Urinary bladder (tissue), 3 donors: ENCODE measurements at regions not wholly inside any gene's neighbourhood (a gene's known extent, or its start where the extent isn't known, plus 50 kb on each side); places are given as distances from the start of the nearest gene placed in this dataset.

Source experiments
- DNase-seq: peaks from one replicate; pipeline ENCODE4 v3.0.0-alpha.2; 2015; ENCODE audit errors: extremely low spot score
- H3K27ac ChIP-seq: one replicate; pipeline ENCODE4 v1.5.1; 2013; ENCODE audit warnings: low read depth, mild to moderate bottlenecking, moderate library complexity
- H3K36me3 ChIP-seq: one replicate; pipeline ENCODE4 v1.6.1; 2013; ENCODE audit warnings: mild to moderate bottlenecking, moderate library complexity; ENCODE audit not compliant: insufficient read depth
- H3K4me1 ChIP-seq: one replicate; pipeline ENCODE4 v1.6.1; 2013; ENCODE audit warnings: mild to moderate bottlenecking, moderate library complexity; ENCODE audit not compliant: insufficient read depth
- H3K4me3 ChIP-seq: one replicate; pipeline ENCODE4 v1.5.1; 2013; ENCODE audit warnings: low read depth, low read length
- WGBS: extraction: QIAGEN DNeasy Blood & Tissue Kit; methylation state at CpG from one replicate; pipeline ENCODE4 v1.1.7; 2013; 5-methylcytosine and 5-hydroxymethylcytosine counted together
- donor health status: healthy with polysubstance abuse.
- donor health status: healthy.

DNA sequence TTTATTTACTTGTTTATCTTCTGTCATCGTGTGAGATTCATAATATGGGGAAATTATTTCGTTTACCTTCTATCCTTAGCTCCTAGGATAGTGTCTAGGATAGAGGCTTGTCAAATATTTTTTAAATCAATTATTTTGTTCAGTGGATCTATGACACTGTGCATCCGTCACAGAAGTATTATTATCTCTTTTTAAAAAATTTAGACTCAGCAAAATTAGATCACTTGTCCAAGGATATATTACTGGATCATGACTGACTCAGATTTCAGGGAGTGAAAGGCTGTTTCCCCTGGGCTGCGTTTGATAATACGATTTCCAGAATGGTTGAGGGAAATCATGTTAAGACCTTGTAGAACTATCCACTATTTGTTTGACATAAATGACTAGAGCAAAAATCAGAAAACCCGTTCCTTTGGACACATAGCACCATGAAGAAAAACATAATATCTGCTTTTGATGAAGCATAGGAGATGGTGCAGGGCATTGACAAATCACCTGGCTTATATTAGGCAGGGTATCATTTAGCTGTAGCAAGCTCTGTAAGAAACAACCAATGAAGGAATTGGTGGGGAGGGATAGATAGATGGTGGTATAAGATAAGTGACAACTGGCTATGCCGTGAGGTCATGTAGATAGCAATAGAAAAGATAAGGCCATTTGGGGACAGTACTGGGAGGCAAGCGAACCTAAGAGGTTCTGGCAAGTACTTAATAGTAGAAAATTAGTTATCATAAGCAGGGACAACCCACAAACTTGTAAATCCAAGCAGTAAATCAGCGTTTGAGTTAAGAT lies 465.2 kb upstream of the MAN1A1 start:
- Histone ChIP-seq H3K4me1 (no peaks in the 10 kb centered on the region), H3K4me3 (no peak overlapping the region), H3K36me3 (no peaks in the 10 kb centered on the region), H3K27ac (no peak overlapping the region)
- WGBS = 84% methylated on average over 9 of the region's 9 CpGs
- no peak for DNase-seq

DNA sequence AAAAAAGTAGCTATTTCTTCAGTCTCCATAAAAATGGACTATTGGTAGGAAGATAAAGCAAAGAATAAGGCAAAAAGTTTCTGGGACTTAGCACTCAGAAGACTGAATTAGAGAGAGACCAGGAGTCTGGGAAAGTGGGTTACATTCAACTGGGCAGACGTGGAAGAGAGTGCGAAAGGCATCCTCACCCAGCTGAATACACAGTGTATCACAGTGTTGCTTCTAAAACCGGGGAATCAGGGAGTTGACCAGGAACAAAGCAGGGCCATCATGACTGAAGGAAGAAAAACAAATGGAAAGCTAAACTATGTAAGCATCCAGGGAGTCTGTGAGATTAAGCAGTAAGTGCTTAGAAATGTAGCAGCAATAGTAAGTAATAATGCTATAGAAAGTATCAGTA lies 452.9 kb upstream of the MAN1A1 start:
- Histone ChIP-seq H3K4me1 (no peaks in the 10 kb centered on the region), H3K36me3 (no peaks in the 10 kb centered on the region), H3K4me3 (no peak overlapping the region), H3K27ac (no peak overlapping the region)
- DNase-seq = no peak
- 79% methylated on average over 3 of the region's 3 CpGs for WGBS

DNA sequence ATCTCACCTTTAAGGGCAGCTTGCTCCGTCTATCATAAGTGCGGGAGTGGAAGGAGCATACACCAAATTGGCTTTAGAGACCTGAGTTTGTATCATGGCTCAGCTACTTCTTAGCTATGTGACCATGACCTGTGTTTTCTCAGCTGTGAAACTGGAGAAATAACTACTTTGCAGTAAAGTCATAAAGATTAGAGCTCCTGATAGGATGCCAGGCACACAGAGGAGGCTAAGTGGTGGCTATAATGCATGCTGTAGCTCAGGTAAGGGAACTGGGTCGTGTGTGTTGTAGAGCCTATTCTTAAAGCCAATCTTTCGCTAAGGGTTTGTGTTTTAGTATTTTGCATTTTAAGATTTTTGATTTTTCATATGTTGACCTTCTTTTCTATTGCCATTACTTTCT lies 451.5 kb upstream of the MAN1A1 start:
- Histone ChIP-seq H3K27ac (no peak overlapping the region), H3K4me3 (no peak overlapping the region), H3K36me3 (no peaks in the 10 kb centered on the region), H3K4me1 (no peaks in the 10 kb centered on the region)
- no peak for DNase-seq
- 85% methylated on average over 4 of the region's 4 CpGs for WGBS

DNA sequence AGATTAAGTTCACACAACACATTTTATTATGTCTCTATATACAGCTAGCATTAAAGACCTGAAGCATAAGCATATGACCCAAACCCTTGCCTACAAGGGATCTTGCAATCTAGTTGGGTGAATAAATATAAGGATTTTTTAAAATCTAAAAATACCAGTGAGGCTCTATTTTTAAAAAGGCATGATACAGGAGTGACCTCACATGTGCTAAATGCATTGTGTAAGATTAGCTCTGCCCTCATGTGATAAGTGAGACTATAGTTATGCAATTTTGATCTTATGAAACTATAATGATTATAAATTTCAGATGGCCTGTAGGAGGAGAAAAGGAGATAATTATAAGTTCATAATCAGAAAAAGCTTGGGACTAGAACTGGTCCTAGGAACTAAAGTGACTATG lies 451.0 kb upstream of the MAN1A1 start:
- H3K27ac ChIP-seq = no peak overlapping the region
- no peaks in the 10 kb centered on the region for H3K36me3 ChIP-seq
- H3K4me1 ChIP-seq = no peaks in the 10 kb centered on the region
- no peak for DNase-seq
- H3K4me3 ChIP-seq = no peak overlapping the region

GRCh38 chr6:119799596-119800509 lies 450.3 kb upstream of the MAN1A1 start:
- no peak overlapping the region for H3K4me3 ChIP-seq
- H3K27ac ChIP-seq = no peak overlapping the region
- no peak for DNase-seq
- no peaks in the 10 kb centered on the region for H3K36me3 ChIP-seq
- 61% methylated on average over 5 of the region's 5 CpGs for WGBS
- H3K4me1 ChIP-seq = no peaks in the 10 kb centered on the region

DNA sequence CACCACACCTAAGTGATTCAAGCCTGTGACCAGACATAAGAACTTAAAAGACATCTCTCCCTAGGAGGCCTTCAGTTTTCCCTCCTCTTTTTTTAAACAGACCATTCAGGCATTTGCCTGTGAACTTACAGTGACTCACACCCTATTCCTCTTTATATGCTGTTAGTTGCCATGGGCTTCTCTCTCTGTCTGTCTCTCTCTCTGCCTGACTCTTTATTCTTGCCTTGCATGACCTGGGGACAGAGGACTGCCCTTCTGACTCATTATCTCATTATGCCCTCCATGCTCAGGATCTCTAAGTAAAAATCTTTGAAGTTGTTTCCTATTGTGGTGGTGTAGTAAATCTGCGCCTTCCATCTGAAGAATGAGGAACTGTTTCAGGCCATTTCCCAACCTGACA lies 442.2 kb upstream of the MAN1A1 start:
- no peak overlapping the region for H3K4me3 ChIP-seq
- no peak for DNase-seq
- no peaks in the 10 kb centered on the region for H3K36me3 ChIP-seq
- WGBS = 93% methylated on average over 1 of the region's 1 CpG
- no peaks in the 10 kb centered on the region for H3K4me1 ChIP-seq
- H3K27ac ChIP-seq = no peak overlapping the region

GRCh38 chr6:119781365-119781764 lies 431.8 kb upstream of the MAN1A1 start:
- no peaks in the 10 kb centered on the region for H3K36me3 ChIP-seq
- no peak overlapping the region for H3K27ac ChIP-seq
- H3K4me1 ChIP-seq = no peaks in the 10 kb centered on the region
- 91% methylated on average over 6 of the region's 6 CpGs for WGBS
- H3K4me3 ChIP-seq = no peak overlapping the region
- no peak for DNase-seq

DNA sequence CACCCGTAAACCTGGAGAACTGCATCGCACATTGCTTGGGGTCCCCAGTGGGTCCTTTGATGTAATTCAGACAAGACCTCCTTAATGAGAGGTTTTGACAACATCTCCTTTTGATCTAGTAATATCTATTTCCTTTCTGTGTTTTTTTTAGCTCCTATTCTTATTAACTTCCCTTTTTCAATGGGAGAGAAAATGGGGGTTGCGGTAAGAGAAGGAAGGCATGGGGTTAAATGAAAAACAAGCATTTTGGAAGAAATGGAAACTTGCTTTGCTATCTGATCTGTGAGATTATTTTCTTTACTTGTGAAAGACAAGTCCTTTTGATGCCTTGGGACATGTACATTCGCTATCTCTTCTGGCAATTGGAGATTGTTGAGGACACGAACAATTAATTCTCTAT lies 418.6 kb upstream of the MAN1A1 start:
- H3K36me3 ChIP-seq = no peaks in the 10 kb centered on the region
- H3K4me3 ChIP-seq = no peak overlapping the region
- no peaks in the 10 kb centered on the region for H3K4me1 ChIP-seq
- WGBS = 75% methylated on average over 5 of the region's 5 CpGs
- DNase-seq = no peak
- H3K27ac ChIP-seq = no peak overlapping the region

- no peak overlapping the region for H3K27ac ChIP-seq
- no peak for DNase-seq
- H3K4me1 ChIP-seq = no peaks in the 10 kb centered on the region
- WGBS = 93% methylated on average over 7 of the region's 7 CpGs
- H3K4me3 ChIP-seq = no peak overlapping the region
- no peaks in the 10 kb centered on the region for H3K36me3 ChIP-seq
Observed at GRCh38 chr6:119764927-119765681, 415.5 kb upstream of the MAN1A1 start.

- DNase-seq = no peak
- WGBS = 65% methylated on average over 1 of the region's 1 CpG
- Histone ChIP-seq H3K27ac (no peak overlapping the region), H3K4me3 (no peak overlapping the region), H3K4me1 (no peaks in the 10 kb centered on the region), H3K36me3 (no peaks in the 10 kb centered on the region)
Observed at GRCh38 chr6:119760046-119760445, 410.5 kb upstream of the MAN1A1 start.

- DNase-seq = no peak
- Histone ChIP-seq H3K4me1 (no peaks in the 10 kb centered on the region), H3K36me3 (no peaks in the 10 kb centered on the region), H3K27ac (no peak overlapping the region), H3K4me3 (no peak overlapping the region)
- WGBS = 83% methylated on average over 3 of the region's 3 CpGs
Observed at GRCh38 chr6:119758385-119758784, 408.8 kb upstream of the MAN1A1 start.

DNA sequence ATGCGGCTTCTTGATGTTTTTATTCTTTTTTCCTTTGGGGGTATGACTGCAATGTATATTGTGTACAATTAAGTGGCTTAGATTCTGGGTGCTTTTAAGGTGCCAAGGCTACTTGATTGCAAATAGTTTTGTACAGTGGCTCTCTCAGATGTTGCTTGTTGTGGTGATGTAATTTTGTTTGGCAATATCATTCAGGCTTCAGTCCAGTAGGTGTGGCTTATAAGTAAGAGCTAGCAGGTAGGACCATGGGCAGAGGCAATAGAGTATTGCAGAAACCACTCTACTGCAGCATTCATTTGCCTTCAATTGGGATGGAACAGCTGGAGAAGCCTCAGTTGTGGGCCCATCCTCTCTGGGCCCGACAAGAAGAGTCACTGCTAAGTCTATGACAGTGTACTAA lies 407.9 kb upstream of the MAN1A1 start:
- WGBS = 93% methylated on average over 2 of the region's 2 CpGs
- H3K36me3 ChIP-seq = no peaks in the 10 kb centered on the region
- DNase-seq = no peak
- no peak overlapping the region for H3K4me3 ChIP-seq
- no peaks in the 10 kb centered on the region for H3K4me1 ChIP-seq
- H3K27ac ChIP-seq = no peak overlapping the region

GRCh38 chr6:119749335-119749734 lies 399.8 kb upstream of the MAN1A1 start:
- Histone ChIP-seq H3K27ac (no peak overlapping the region), H3K36me3 (no peaks in the 10 kb centered on the region), H3K4me3 (no peak overlapping the region), H3K4me1 (no peaks in the 10 kb centered on the region)
- no peak for DNase-seq
- 71% methylated on average over 4 of the region's 4 CpGs for WGBS
